OCI-LY3 (cell line): ENCODE measurements at regions not wholly inside any gene's neighbourhood (a gene's known extent, or its start where the extent isn't known, plus 50 kb on each side); places are given as distances from the start of the nearest gene placed in this dataset.

Experiments used
- H2AFZ ChIP-seq: fragments of 200-600, 300-600 bp; shearing (Covaris generic); 2 replicates; pipeline ENCODE4 v1.6.0; 2014; ENCODE audit warnings: antibody characterized with exemption, low read depth, low read length
- H3K27ac ChIP-seq: fragments of 200-600, 300-600 bp; sonication (generic); 2 replicates; pipeline ENCODE4 v1.5.1; 2014; ENCODE audit warnings: mild to moderate bottlenecking, low read length, moderate library complexity, mixed read lengths
- H3K27me3 ChIP-seq: fragments of 200-600, 300-600 bp; sonication (generic); 2 replicates; pipeline ENCODE4 v1.6.1; 2014; ENCODE audit warnings: low read depth, low read length, mixed read lengths
- H3K36me3 ChIP-seq: fragments of 200-600, 300-600 bp; sonication (generic); replicated peaks from 2 replicates; pipeline ENCODE3; 2014; ENCODE audit warnings: low read depth, low read length, mixed read lengths
- H3K4me1 ChIP-seq: fragments of 300-600, 200-600 bp; sonication (generic); 2 replicates; pipeline ENCODE4 v1.6.1; 2014; ENCODE audit warnings: low read length, mixed read lengths
- H3K4me2 ChIP-seq: fragments of 200-600, 300-600 bp; sonication (generic); 2 replicates; pipeline ENCODE4 v1.6.1; 2014; ENCODE audit warnings: low read length, mixed read lengths
- H3K4me3 ChIP-seq: fragments of 300-600, 200-600 bp; sonication (generic); 2 replicates; pipeline ENCODE4 v1.5.1; 2014; ENCODE audit warnings: antibody characterized with exemption, mild to moderate bottlenecking, low read length, moderate library complexity
- H3K79me2 ChIP-seq: fragments of 300-600, 200-600 bp; shearing (Covaris generic); 2 replicates; pipeline ENCODE4 v1.6.1; 2014; ENCODE audit warnings: mild to moderate bottlenecking, low read length, mixed read lengths
- H3K9ac ChIP-seq: fragments of 300-600, 200-600 bp; shearing (Covaris generic); 2 replicates; pipeline ENCODE4 v1.6.0; 2014; ENCODE audit warnings: mild to moderate bottlenecking, low read length, moderate library complexity
- H3K9me3 ChIP-seq: fragments of 200-600, 300-600 bp; shearing (Covaris generic); 2 replicates; pipeline ENCODE4 v1.6.1; 2014; ENCODE audit warnings: low read length, mixed read lengths; ENCODE audit not compliant: insufficient read depth
- H4K20me1 ChIP-seq: fragments of 200-600, 300-600 bp; sonication (generic); 2 replicates; pipeline ENCODE4 v1.6.1; 2016; ENCODE audit warnings: low read length, mixed read lengths; ENCODE audit not compliant: insufficient read depth
- CTCF ChIP-seq: fragments of 200-600, 300-600 bp; sonication (generic); IDR thresholded peaks from 2 replicates; pipeline ENCODE4 v1.5.1; 2014; ENCODE audit warnings: antibody characterized with exemption, low read length, low read depth
- EZH2phosphoT487 ChIP-seq: fragments of 200-600 bp; shearing (Covaris generic); IDR thresholded peaks from 2 replicates; pipeline ENCODE4 v1.6.1; 2018; ENCODE audit warnings: antibody characterized with exemption, mixed run types, low read depth

GRCh38 chr2:199627417-199627816 lies 169.7 kb upstream of the SATB2 start:
- Histone ChIP-seq H3K27me3 (no peaks in the 10 kb centered on the region; the same call in 1 of the 2 replicates), H2AFZ (no peak overlapping the region), H3K9ac (no peak overlapping the region), H3K27ac (no peak overlapping the region), H3K4me3 (no peak overlapping the region), H3K9me3 (no peaks in the 10 kb centered on the region), H3K4me1 (no peaks in the 10 kb centered on the region), H3K4me2 (no peak overlapping the region), H3K36me3 (no peaks in the 10 kb centered on the region), H4K20me1 (no peaks in the 10 kb centered on the region), H3K79me2 (no peaks in the 10 kb centered on the region)
- TF ChIP-seq CTCF: no peak
- TF ChIP-seq EZH2phosphoT487: no peak

- no peak overlapping the region for H2AFZ ChIP-seq
- TF ChIP-seq EZH2phosphoT487 (no peak), CTCF (no peak)
- no peaks in the 10 kb centered on the region for H3K36me3 ChIP-seq
- no peak overlapping the region for H3K4me2 ChIP-seq
- H3K9ac ChIP-seq: no peak overlapping the region
- H3K27ac ChIP-seq: no peak overlapping the region
- no peaks in the 10 kb centered on the region for H3K79me2 ChIP-seq
- no peaks in the 10 kb centered on the region for H3K4me1 ChIP-seq
- H3K27me3 ChIP-seq: peaks cover 8% of the 10 kb centered on the region
- H3K4me3 ChIP-seq: no peak overlapping the region
- no peaks in the 10 kb centered on the region for H4K20me1 ChIP-seq
- no peaks in the 10 kb centered on the region for H3K9me3 ChIP-seq
These were observed 167.2 kb upstream of the SATB2 start for GRCh38 chr2:199624958-199625357.

GRCh38 chr2:199612509-199613130 lies 154.9 kb upstream of the SATB2 start:
- no peak overlapping the region for H3K9ac ChIP-seq
- H3K4me2 ChIP-seq: no peak overlapping the region
- no peaks in the 10 kb centered on the region for H3K79me2 ChIP-seq
- H3K4me3 ChIP-seq: no peak overlapping the region
- no peak overlapping the region for H3K27ac ChIP-seq
- H4K20me1 ChIP-seq: no peaks in the 10 kb centered on the region
- TF ChIP-seq EZH2phosphoT487 (no peak), CTCF (no peak)
- no peaks in the 10 kb centered on the region for H3K27me3 ChIP-seq
- no peak overlapping the region for H2AFZ ChIP-seq
- no peaks in the 10 kb centered on the region for H3K9me3 ChIP-seq
- no peaks in the 10 kb centered on the region for H3K4me1 ChIP-seq
- no peaks in the 10 kb centered on the region for H3K36me3 ChIP-seq

- no peak overlapping the region for H3K9ac ChIP-seq
- H2AFZ ChIP-seq: no peak overlapping the region
- TF ChIP-seq EZH2phosphoT487 (no peak), CTCF (no peak)
- H3K36me3 ChIP-seq: no peaks in the 10 kb centered on the region
- H3K9me3 ChIP-seq: no peaks in the 10 kb centered on the region
- no peak overlapping the region for H3K4me2 ChIP-seq
- no peak overlapping the region for H3K27ac ChIP-seq
- H3K79me2 ChIP-seq: no peaks in the 10 kb centered on the region
- H3K4me1 ChIP-seq: no peaks in the 10 kb centered on the region
- no peak overlapping the region for H3K4me3 ChIP-seq
- no peaks in the 10 kb centered on the region for H4K20me1 ChIP-seq
- H3K27me3 ChIP-seq: no peaks in the 10 kb centered on the region
These were observed 150.2 kb upstream of the SATB2 start for GRCh38 chr2:199607914-199608313.
